ENCODE measurements at regions not wholly inside any gene's neighbourhood (a gene's known extent, or its start where the extent isn't known, plus 50 kb on each side); places are given as distances from the start of the nearest gene placed in this dataset.
"Not testable (repeated sequence)": the region's sequence is repeated elsewhere in the genome, so short reads cannot be mapped to it uniquely, and the experiment has no call there.

DNA sequence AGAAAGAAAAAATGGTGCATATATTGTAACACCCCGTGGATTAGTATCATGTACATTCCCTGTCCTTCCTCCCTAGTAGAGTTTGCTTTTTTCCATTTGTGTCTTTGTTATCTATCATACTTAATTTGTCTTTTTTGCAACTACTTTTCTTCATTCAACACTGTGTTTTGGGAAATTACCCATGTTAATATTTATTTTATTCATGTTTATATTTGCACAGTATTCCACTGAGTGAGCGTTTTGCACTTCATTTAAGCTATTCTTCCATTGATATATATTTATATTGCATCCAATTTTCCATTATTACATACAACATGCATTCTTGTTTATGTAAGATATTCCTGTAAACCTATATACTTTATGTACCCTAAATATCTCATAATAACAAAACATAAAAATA lies 57.6 kb upstream of the FAM171A1 start:
- no peak for TF ChIP-seq CTCF (IDR thresholded peaks at IDR 0.05)
- no peak for TF ChIP-seq POLR2A (IDR thresholded peaks at IDR 0.05)
- WGBS, 2 donors: 75 to 76% methylated on average over 2 of the region's 2 CpGs
- H3K4me3 ChIP-seq (ENCODE audit: low read depth, poor library complexity, severe bottlenecking): no peak overlapping the region
- intact Hi-C loops (cut with DNase I; ENCODE audit: low total_unique reads): no loop called here
- no peak for DNase-seq (ENCODE audit: low spot score in 2 of 2)

DNA sequence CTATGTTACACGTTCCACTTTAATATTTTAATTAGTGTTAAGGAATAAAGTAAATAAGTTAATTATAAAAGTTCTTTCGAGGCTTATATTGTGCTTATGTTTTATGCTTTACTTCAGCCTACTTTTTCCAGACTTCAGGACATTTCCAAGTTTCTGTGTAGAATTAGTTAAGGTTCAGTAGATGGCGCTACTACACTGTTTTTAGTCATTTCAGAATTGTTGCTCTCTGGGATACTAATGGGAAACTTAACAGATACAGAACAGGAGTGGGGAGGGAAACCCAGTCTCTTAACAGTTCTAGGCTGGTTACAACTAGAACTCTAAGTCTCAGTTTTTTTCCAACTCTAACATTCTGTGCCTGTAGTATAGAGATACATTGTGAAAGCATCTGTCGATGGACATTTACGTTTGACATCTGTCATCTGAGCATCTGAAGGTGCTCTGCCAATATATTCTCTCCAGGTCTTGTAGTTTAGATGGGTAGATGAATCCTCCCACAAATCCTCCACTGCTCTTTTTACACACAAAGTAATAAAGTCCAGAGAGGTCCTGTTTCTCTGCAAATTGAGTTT lies 56.8 kb upstream of the FAM171A1 start:
- DNase-seq (ENCODE audit: low spot score in 2 of 2): no peak
- no peak overlapping the region for H3K4me3 ChIP-seq (ENCODE audit: low read depth, poor library complexity, severe bottlenecking)
- intact Hi-C loops (cut with DNase I; ENCODE audit: low total_unique reads): no loop called here
- WGBS, 2 donors: 26 to 28% methylated on average over 5 of the region's 5 CpGs
- TF ChIP-seq CTCF (IDR thresholded peaks at IDR 0.05): no peak
- TF ChIP-seq POLR2A (IDR thresholded peaks at IDR 0.05): no peak

GRCh38 chr10:15426558-15426957 lies 55.5 kb upstream of the FAM171A1 start:
- intact Hi-C loops (cut with DNase I; ENCODE audit: low total_unique reads): no loop called here
- no peak overlapping the region for H3K4me3 ChIP-seq (ENCODE audit: low read depth, poor library complexity, severe bottlenecking)
- no peak for DNase-seq (ENCODE audit: low spot score in 2 of 2)
- 77 to 89% methylated on average over 15 of the region's 15 CpGs for WGBS, 2 donors
- TF ChIP-seq CTCF (IDR thresholded peaks at IDR 0.05) (no peak), POLR2A (IDR thresholded peaks at IDR 0.05) (no peak)

GRCh38 chr10:15426115-15426514 lies 55.0 kb upstream of the FAM171A1 start:
- no peak for TF ChIP-seq CTCF (IDR thresholded peaks at IDR 0.05)
- TF ChIP-seq POLR2A (IDR thresholded peaks at IDR 0.05): no peak
- intact Hi-C loops (cut with DNase I; ENCODE audit: low total_unique reads): no loop called here
- no peak overlapping the region for H3K4me3 ChIP-seq (ENCODE audit: low read depth, poor library complexity, severe bottlenecking)
- 94% methylated on average over 17 to 18 of the region's 29 CpGs for WGBS, 2 donors
- DNase-seq (ENCODE audit: low spot score in 2 of 2): no peak

DNA sequence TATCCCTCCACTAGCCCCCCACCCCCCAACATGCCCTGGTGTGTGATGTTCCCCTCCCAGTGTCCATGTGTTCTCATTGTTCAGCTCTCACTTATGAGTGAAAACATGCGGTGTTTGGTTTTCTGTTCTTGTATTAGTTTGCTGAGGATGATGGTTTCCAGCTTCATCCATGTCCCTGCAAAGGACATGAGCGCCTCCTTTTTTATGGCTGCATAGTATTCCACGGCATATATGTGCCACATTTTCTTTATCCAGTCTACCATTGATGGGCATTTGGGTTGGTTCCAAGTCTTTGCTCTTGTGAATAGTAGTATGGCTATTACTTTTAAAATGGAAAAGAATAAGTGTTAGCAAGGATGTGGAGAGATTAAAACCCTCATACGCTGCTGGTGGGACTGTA lies 50.8 kb upstream of the FAM171A1 start:
- DNase-seq (ENCODE audit: low spot score in 2 of 2); H3K4me3 ChIP-seq (ENCODE audit: low read depth, poor library complexity, severe bottlenecking); intact Hi-C loops (cut with DNase I; ENCODE audit: low total_unique reads): not testable (repeated sequence)
- 95 to 97% methylated on average over 4 of the region's 4 CpGs for WGBS, 2 donors

Measured in lower leg skin (tissue), 4 donors.